Choroid plexus epithelial cell (primary cell): ENCODE measurements at regions not wholly inside any gene's neighbourhood (a gene's known extent, or its start where the extent isn't known, plus 50 kb on each side); places are given as distances from the start of the nearest gene placed in this dataset.

Experiments
- DNase-seq: peaks from one replicate; pipeline ENCODE4 v3.0.0-alpha.2; 2010; ENCODE audit warnings: low read depth
- H3K4me3 ChIP-seq: 2 replicates; pipeline ENCODE4 v1.5.1; 2011; ENCODE audit warnings: low read depth, mild to moderate bottlenecking, control low read depth, low read length, moderate library complexity
- CTCF ChIP-seq: conservative IDR thresholded peaks from 2 replicates; pipeline ENCODE4 v1.5.1; 2011; ENCODE audit warnings: low read depth, mild to moderate bottlenecking, control low read depth, inconsistent platforms, low read length, moderate library complexity

GRCh38 chr7:15836651-15837050 is 150.2 kb upstream of the MEOX2 start:
- no peak for DNase-seq
- TF ChIP-seq CTCF = no peak
- no peak overlapping the region for H3K4me3 ChIP-seq

GRCh38 chr7:15836041-15836440 is 149.6 kb upstream of the MEOX2 start:
- no peak for TF ChIP-seq CTCF
- peak; percentile 10 for DNase-seq
- no peak overlapping the region for H3K4me3 ChIP-seq

- H3K4me3 ChIP-seq = no peak overlapping the region
- DNase-seq = no peak
- no peak for TF ChIP-seq CTCF
Measured at GRCh38 chr7:15834446-15834845, 148.0 kb upstream of the MEOX2 start.

- TF ChIP-seq CTCF = no peak
- no peak overlapping the region for H3K4me3 ChIP-seq
- DNase-seq = peak; percentile 11
Measured at GRCh38 chr7:15832996-15833395, 146.5 kb upstream of the MEOX2 start.

- no peak for DNase-seq
- TF ChIP-seq CTCF = no peak
- H3K4me3 ChIP-seq = no peak overlapping the region
Measured at GRCh38 chr7:15831606-15832005, 145.1 kb upstream of the MEOX2 start.

GRCh38 chr7:15829691-15830090 is 143.2 kb upstream of the MEOX2 start:
- TF ChIP-seq CTCF = no peak
- DNase-seq = no peak

GRCh38 chr7:15828881-15829280 is 142.4 kb upstream of the MEOX2 start:
- DNase-seq = no peak
- no peak for TF ChIP-seq CTCF
- H3K4me3 ChIP-seq = no peak overlapping the region

More at GRCh38 chr7:15829691-15830090, 143.2 kb upstream of the MEOX2 start:
- H3K4me3 ChIP-seq = no peak overlapping the region
